Fibroblast of skin of abdomen (primary cell): ENCODE measurements at regions not wholly inside any gene's neighbourhood (a gene's known extent, or its start where the extent isn't known, plus 50 kb on each side); places are given as distances from the start of the nearest gene placed in this dataset.
A peak's percentile ranks its signal among the peaks of the same experiment; 100 is the strongest.
"Not testable (repeated sequence)": the region's sequence is repeated elsewhere in the genome, so short reads cannot be mapped to it uniquely, and the experiment has no call there.

Source experiments
- DNase-seq: peaks from one replicate; pipeline ENCODE4 v3.0.0-alpha.2; 2013

DNA sequence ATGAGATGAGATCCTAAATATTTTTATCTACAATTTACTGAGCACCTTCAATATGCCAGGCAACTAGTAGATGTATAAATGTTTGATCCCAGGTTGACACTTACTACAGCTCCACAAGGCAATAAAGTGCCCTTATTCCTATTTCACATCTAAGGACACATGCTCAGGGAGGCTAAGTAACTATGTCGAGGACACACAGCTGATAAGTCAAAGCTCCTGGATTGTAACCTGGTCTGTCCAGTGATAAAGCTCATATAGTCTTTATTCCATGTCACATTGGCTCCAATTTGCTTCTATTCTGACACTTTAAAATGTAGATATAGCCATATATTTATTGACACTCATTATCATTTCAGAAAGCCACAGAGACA, 93.8 kb upstream of the BMAL1 start:
- no peak for DNase-seq

DNA sequence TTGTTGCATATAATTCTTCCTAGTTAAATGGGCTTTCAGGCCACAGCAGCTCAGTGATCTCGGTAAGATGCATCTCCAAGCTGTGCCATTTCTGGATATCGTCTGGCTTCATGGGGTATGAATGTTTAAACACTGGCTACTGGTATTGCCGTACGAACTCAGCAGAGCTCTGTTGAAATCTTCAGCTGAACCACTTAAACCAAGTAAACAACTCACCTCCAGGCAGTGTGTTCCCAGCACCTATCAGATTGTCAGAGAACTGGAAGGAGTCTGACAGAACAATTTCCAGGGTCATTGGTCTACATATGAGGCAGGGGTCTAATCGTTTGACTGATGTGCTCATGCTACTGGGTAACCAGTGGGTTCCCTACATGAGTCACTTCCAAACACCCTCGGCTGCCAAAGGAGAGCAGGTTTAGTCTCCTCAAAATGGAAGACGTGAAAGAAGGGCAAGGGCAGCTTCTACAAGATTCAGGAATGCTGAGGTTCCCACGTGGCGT, 93.2 kb upstream of the BMAL1 start:
- DNase-seq, result no peak

DNA sequence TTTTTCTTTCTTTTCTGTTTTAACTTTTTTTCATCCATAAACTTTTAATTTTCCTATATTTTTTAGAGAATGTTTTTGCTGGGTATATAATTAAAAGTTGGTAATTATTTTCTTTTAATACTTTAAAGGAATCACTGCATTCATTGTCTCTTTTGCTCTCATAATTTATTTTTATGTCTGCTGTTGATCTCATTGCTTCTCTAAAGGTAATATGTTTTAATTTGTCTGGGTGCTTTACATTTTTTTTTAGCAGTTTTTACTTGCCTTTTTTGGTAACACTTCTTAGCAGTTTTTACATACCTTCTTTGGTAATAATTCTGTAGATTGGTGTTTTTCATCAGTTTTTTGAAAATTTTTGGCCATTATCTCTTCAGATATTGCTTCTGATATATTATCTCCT, 89.4 kb upstream of the BMAL1 start:
- no peak for DNase-seq

GRCh38 chr11:13189561-13190426, 87.8 kb upstream of the BMAL1 start:
- DNase-seq, result peak; percentile 52

- DNase-seq, result no peak
These were observed 84.0 kb upstream of the BMAL1 start for GRCh38 chr11:13193613-13194012.

GRCh38 chr11:13197374-13197773, 80.2 kb upstream of the BMAL1 start:
- not testable (repeated sequence) for DNase-seq

- DNase-seq, result no peak
These were observed 72.1 kb upstream of the BMAL1 start for GRCh38 chr11:13205486-13205885.

DNA sequence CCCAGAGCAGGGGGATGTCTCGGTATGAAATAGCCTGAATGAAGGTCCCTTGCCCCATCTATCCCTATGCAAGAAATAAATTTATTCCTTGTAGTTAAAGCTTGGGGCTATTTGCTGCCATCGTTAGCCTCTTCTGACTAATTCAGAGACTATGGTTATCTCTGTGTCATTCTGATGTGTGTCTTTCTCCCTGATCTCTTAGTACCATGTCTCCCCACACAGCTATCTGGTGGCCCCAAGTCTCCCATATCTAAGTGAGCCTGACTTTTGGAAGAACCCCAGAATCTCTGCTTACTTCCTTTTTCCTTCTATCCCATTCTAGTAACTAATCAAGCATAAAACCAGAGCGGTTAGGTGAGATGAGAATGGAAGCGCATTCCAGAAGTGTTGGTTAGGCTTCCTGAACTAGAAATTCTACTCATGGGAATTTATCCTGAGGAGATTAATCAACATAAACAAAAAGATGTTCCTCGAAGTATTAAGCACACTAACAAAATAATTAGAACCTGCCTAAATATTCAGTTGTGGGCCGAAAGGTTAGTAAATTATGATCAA, 71.4 kb upstream of the BMAL1 start:
- no peak for DNase-seq

- no peak for DNase-seq
These were observed 70.3 kb upstream of the BMAL1 start for GRCh38 chr11:13207270-13207664.

DNA sequence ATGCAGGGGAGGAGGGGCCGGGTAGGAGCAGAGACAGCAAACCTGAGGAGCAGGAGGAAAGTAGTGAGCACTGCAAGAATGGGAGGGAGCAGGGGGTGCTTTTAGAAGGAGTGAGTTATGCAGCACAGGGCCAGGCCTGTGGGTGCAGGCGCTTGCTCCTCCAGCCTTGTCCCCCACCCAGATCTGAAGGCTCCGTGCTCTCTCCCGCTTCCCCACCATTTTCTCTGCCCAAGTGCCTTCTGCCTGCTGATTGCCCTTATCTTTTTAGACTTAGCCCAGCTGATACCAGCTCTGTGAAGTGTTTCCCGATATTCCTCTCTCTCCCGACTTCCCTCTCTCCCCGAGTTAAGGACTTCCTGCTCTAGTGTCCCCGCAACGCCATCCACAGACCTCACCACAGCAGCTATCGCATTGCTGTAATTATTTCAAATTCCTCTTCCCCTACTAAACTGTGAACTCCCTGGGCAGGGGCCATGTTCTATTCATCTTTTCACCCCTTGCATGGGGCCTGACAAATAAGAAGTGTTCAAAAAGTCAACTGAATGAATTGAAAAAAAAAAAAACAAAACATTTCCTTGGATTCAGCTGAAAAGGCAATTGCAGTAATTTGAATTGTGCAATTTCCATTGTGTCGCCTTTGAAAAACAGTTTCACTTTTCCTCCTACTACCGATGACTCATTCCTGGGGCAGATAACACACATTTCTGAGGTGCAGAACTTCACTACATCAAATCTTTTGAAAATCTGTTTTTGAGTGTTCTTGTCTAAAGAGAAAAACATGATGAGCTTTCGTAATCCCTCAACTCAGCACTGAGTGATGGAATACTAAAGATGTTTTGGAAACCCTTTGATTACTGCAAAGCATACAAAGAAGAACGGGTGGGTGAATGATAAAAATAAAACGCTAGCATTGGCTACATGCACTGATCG, 69.7 kb upstream of the BMAL1 start:
- DNase-seq, result peak; percentile 89

- no peak for DNase-seq
These were observed 68.7 kb upstream of the BMAL1 start for GRCh38 chr11:13208921-13209320.

GRCh38 chr11:13209379-13209778, 68.2 kb upstream of the BMAL1 start:
- DNase-seq, result no peak

GRCh38 chr11:13210424-13210823, 67.2 kb upstream of the BMAL1 start:
- peak; percentile 79 for DNase-seq

DNA sequence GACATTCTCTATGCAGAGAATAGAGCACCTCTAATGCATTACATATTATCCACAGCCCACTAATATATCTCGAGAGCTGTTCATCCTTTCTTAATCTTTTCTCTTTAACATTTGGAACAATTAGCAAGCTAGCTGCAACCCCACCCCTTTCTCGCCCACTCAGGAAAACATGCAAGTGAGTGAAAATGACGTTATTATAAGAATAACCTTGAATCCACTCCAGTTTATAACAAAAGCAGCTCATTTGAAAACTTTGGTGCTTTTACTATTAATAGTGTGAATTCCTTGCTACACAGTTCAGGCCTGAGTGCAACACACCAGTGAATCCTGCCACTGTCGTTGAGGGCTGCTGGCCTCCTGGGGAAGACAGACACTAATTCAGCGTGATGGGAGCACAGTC, 63.3 kb upstream of the BMAL1 start:
- no peak for DNase-seq

- peak; percentile 81 for DNase-seq
These were observed 62.4 kb upstream of the BMAL1 start for GRCh38 chr11:13215149-13215548.

DNA sequence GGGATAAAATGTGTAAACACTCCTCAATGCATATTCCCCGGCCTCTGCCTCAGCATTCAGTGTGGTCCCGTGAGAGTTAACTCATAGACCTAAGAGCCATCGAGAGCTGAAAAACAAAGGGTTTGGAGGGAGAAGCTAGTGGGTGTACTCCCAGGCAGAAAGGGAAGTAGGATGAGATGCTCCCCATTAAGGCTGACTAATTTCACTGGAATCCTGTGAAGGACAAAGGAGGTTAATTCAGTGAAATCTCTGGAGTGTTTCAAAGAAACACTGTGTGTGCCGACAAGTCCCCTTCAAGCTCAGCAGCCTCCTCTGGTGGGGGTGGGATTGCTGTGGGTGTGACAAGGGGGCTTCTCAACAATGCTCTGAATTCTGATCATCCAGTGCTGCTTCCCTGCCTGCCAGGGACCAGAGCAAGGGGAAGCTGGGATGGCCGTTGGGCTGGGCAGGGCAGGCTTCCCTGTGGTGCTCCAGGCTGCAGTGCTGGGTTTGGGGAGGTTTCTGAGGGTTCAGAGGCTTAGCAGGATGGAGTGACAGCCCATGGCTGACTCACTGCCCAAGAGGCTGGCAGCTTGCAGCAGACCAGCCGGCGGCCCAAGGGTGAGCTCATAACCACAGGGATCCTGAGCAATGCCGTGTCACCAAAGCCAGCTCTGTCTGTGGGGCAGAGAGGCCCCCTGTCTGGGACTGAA, 61.4 kb upstream of the BMAL1 start:
- peak; percentile 98 for DNase-seq

DNA sequence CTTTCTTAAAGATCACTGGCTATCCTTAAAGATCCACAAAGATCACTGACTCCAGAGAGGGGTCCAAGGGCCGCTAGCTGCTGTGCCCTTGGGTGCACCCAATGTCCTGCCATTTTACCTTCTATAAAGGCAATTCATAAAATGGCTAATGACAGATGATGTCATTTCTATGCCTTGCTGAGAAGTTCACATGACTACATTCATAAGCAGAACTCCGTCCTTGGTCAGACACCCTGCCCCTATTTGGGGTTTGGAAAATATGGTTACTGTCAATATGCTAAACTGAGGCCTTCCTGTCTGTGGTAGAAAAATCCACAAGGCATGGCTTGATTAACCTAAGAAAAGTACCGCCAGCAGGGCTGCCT, 60.9 kb upstream of the BMAL1 start:
- DNase-seq, result no peak

- not testable (repeated sequence) for DNase-seq
These were observed 58.9 kb upstream of the BMAL1 start for GRCh38 chr11:13218685-13219084.

DNA sequence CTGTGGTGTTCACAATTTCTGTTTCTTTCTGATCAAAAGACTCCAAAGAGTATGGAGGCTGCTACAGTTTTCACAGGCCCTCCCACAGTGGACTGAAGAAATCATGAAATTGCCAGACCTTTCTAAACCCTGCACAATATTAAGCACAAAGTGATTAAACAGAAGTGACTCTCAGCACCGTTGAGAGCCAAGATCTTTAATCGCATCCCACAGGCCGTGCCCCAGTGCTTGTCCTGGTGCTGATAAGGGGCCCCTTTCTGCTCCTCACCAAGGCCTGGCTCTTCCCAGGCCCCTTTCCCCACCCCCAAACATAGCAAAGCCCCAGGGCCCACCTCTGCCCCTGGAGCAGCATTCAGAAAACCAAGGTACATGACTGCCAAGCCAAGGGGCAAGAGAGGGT, 57.4 kb upstream of the BMAL1 start:
- DNase-seq, result no peak

DNA sequence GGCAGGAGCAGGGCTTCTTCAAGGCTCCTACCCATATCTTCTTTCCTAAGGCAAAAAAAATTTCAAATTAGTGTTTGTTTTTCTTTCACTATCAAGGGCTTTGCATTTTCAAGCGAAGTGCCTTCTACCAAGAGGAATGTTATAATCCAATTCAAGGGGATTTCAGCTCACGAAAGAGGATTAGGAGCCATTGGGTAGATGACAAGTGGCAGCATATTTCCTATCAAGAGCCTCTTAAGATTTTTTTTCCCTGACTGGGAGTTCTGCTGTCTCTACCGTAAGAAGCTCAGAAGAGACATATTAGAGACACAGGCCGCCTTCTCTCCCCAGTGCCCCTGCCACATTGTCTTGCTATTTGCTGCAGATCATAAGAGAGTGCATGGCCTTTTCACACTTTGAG, 55.9 kb upstream of the BMAL1 start:
- no peak for DNase-seq

DNA sequence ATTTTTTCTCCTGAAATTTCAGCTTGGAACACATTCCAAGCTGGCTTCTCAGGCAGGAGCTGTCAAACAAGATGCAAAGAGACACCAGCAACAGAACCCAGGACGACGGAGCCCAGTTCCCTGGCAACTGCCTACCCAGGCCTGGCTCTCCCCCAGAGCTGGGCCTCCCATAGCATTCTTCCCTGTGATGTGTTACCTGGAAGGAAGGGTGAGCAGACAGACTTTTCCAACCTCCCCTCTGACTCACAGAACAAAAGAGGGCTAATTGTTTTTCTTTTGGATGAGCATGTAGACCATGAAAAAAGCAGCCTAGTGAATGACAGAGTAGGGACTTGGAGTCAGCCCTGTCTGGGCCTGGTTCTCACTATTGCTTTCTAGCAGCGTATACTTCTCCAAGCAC, 55.3 kb upstream of the BMAL1 start:
- DNase-seq, result no peak

DNA sequence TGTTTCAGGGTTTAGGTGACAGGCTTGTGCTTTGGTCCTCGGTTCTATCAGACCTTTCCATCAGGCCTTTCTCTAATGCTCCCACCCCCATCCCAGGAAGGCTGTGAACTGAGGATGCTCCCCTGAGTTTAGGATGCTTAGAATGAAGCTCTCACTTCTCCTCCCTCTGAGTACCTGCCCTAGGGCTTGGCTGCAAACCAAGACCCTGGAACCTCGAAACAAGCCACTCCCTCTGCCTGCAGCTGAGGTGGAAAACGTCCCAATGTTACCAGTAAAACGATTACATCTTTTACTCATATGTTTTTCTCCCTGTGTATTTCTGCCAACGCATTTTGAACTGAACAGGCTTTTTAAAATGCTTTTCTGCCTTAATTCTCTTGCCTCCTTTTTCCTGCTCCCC, 54.5 kb upstream of the BMAL1 start:
- DNase-seq, result no peak

GRCh38 chr11:13224324-13224723, 53.3 kb upstream of the BMAL1 start:
- no peak for DNase-seq
